ENCODE measurements at regions not wholly inside any gene's neighbourhood (a gene's known extent, or its start where the extent isn't known, plus 50 kb on each side); places are given as distances from the start of the nearest gene placed in this dataset.

DNA sequence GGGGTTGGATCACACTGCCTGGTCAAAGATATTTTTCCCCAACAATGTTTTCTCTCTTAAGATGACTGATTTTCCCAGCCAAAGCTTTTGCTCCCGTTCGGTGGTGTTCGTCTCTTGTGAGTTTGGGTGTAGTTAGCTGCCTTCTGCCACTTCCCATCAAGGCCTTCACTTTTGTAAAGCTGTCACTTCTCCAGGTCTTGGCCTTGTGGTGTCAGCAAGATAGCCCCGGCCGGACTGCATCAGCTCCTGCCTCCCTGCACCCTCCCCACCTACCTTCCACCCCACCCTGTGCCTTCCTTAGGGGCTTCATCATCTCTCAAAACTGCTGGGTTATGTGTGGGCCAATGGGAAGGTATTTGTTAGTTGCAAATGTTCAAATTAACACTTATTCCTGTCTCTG lies 228.9 kb downstream of the BCL11A start:
- DNase-seq (ENCODE audit: low read depth in 1 of 2, low spot score in 1 of 2) = no peak

DNA sequence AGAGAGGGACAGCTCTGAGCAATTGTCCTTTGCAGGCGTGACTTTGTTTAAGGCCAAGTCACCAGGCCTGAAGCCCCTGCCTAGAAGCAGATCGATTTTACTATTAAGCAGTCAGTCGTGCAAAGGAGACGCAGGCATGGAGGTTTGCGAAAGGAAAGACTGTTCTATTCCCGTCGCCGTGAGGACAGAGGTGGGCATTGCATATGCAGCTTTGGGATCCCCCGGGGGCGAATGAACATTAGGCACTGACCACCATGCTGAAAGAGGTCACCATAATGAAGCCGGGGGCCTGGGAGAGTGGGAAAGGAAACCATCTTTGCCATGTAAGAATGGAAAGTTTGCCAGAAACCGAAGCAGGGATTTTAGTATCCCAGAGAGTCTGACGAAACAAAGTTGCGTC lies 231.6 kb downstream of the BCL11A start:
- no peak for DNase-seq (ENCODE audit: low read depth in 1 of 2, low spot score in 1 of 2)

DNA sequence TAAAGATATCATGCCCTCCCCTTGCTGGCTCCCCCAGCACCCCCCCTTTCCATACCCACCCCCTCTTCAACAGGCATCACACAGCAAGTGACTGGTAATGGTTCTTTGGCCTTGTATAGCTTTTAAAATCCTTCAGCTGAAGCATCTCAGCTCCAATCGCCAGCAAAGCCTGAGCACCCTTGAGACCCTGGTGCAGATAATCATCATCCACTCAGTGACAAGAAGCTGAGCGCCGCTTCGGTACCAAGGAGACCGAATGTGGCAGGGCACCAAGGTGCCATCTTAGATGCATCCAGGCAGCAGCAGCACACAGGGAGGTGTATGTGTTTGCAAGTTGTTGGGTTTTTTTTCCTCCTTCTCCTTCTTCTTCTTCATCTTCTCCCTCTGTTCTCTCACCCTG lies 232.7 kb downstream of the BCL11A start:
- DNase-seq (ENCODE audit: low read depth in 1 of 2, low spot score in 1 of 2) = no peak

DNA sequence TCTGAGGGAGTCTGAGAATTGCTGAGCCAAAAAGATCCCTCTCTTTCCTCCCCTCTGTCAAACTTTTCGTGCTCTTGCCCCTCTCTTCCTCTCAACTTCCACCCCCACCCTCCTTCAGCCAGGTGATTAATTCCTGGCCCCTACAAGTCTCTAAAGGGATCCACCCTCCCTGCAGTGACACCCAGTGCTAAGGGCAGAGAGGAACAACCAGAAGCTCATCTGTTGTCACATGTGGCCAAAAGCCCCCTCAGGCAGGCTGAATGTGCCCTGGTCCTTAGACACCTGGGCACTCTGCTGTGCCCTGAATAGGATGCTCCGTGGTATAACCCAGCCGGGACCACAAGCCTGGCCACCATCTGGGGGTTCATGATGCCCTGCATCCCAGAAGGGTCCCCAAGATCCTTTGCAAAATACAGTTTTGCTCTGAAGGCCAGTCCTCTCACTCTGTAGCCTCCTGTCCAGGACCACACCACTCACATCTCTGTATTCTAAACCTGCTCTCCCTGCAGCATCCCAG lies 234.4 kb downstream of the BCL11A start:
- DNase-seq (ENCODE audit: low read depth in 1 of 2, low spot score in 1 of 2) = no peak

DNA sequence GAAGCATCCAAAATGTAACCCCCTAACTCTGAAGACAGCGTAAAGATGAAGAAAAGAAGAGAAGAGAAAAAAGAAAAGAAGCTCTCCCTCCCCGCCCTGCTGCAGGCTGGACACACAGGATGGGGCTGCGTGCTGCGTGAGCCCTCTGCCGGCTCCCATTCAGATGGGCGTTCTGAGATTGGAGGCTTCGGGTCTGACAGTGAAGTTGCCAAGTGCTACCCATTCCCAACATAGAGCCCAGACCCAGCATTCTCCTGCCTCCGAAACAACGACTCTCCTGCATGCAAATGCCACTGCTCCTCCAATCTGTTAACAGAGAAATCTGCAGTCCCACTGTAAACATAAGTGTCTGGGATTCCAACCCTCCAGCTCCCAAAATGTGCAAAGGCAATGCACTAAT lies 234.9 kb downstream of the BCL11A start:
- DNase-seq (ENCODE audit: low read depth in 1 of 2, low spot score in 1 of 2) = no peak

DNA sequence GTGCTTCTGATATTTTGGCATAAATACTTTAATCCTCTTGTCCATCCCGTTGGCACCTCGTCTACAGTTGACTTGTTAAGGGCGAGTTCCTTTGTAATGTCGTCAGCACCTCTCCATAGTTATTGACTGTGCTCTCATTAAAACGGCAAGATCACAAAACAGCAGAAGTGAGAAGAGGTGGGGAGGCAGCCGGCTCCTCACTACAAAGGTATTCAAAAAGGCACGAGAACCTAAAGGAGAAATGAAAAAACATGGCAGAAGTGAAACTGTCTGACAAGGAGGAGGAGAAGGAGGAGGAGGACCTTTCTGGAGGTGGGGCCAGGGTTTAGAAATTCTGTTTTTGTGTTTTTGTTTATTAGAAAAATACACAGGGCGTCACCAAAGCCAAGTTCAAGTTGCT lies 235.6 kb downstream of the BCL11A start:
- DNase-seq (ENCODE audit: low read depth in 1 of 2, low spot score in 1 of 2) = no peak

DNA sequence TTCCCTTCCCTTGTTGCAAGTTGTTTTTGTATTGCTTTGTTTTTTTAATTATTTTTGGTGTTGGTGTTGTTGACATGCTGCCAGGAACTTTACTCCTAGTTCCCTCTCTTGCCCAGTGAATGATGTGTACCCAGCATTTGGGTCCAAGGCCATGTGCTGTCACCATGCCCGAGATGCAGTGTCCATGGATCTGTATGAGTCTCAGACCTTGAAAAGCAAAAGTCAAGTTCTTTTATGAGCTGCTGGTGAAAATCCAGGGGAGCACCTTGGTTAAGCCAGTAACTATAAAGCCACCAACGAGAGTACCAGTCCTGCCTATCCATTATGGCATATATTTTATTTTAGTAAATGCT lies 236.4 kb downstream of the BCL11A start:
- no peak for DNase-seq (ENCODE audit: low read depth in 1 of 2, low spot score in 1 of 2)

DNA sequence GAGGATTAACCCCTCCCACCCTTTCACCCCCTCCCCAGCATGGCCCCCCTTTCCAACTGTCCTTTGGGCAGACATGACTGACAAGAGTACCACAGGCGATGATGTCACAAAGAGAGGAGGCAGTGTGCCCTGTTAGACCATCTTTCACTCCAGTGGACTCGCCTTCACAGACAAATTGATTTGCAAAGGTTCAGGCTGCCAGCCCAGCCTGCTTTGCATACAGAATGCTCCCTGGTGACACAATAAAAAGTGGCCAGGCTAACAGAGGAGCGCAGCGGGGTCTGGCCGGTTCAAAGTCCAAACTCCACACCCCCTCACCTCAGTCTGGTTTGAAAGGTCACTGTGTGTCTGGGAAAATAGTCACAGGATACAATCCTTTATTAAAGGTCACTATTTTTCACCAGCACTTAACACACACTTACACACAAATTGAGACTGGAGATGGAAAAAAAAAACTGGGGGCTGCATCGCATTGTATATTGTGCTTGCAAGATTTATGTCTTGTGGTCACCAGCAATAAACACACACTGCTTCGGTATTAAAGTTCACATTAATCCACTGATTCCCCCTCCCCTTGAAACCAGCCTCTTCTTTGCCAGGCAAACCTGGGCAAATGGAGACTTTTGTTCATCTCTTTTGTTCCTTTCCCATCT lies 236.9 kb downstream of the BCL11A start:
- DNase-seq (ENCODE audit: low read depth in 1 of 2, low spot score in 1 of 2) = no peak

DNA sequence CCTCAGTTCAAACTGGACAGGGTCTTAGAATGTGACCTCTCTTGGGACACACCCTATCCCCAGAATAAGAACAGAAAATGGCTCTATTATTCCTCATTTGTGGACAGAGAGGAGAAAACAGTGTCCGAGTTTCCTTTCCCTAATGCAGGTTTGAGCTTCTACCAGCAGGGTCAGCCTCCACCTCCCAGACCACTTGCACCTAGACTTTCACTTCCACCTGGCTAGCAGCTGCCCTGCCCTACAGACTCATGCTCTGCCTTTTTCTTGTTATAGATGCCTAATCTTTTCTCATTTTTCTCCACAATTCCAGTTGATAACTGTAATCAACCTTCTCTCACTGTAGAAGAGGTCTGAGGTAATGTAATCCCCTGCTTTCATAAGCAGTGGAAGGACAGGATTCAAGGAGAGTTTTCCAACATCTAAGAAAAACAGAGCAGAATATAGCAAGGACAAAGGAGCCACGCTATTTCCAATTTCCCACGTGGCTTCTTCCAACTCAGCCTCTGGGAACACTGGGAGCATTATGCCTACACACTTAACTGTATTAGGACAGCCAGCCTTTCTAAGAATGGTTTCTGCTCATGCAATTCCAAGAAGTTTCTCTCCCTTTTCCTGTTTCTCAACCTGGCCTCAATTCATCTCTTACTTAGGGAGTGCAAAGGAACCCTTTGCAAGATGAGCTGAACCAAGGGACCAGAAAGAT lies 239.8 kb downstream of the BCL11A start:
- no peak for DNase-seq (ENCODE audit: low read depth in 1 of 2, low spot score in 1 of 2)

DNA sequence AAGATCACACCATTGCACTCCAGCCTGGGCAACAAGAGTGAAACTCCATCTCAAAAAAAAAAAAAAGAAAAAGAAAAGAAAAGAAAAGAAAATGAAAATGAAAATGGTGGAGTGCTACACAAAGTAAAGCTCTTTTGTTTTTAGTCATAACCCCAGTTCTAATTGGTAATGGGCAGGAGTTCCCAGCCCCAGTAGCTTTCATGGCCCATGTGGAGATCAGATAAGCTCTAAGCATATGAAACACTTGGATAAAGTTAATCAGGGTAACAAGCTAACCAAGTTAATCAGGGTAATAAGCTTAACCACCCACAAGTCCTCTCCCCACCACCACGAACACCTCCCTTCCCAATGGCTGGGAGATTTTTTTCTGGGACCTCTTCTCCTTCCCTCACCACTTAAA lies 240.8 kb downstream of the BCL11A start:
- DNase-seq (ENCODE audit: low read depth in 1 of 2, low spot score in 1 of 2) = no peak

DNA sequence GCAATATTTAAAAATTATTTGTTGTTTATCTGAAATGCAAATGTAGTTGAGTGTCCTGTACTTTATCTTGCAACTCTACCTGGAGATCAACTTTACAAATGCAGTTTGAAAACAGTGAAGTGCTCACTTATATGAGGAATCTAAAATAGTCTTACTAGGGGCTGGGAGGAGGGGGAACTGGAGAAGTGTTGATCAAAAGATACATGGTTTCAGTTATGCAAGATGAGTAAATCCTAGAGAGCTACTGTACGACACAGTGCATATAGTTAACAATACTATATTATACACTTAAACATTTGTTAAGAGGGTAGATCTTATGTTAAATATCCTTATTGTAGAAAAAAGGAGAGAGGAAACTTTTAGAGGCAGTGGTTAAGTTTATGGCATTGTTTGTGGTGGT lies 241.9 kb downstream of the BCL11A start:
- no peak for DNase-seq (ENCODE audit: low read depth in 1 of 2, low spot score in 1 of 2)

DNA sequence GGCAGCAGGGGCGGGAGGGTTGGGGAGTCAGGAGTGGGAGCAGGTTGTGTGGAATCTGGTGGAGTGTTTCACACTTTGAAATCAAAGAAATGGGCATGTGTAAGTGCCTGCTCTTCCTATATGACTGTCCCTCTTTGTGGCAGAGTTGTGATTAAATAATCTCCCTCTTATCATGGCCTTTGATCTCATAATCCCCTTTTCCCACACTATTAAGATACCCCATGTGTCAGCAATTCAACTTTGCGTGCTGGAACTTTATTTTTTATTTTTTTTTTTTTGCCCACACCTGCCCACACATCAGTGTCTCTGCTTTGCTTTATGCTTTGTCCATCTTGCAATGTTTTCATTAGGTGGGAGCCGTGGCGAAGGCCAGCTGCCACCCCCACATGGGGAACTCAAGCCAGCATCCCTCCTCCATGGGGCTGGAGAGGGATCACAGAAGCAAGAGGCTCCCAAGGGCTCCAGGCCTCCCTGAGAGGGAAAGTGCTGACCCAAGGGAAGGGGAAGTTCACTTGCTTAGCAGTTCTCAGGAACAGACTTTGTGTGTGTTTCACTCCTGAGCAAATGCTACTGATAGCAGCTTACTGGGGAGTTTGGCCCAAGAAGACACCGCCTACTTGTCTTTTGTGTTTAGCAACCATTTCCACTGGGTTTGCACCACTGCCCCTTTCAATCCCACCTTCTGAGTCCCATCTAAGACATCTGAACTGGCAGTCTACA lies 243.4 kb downstream of the BCL11A start:
- DNase-seq (ENCODE audit: low read depth in 1 of 2, low spot score in 1 of 2) = no peak

DNA sequence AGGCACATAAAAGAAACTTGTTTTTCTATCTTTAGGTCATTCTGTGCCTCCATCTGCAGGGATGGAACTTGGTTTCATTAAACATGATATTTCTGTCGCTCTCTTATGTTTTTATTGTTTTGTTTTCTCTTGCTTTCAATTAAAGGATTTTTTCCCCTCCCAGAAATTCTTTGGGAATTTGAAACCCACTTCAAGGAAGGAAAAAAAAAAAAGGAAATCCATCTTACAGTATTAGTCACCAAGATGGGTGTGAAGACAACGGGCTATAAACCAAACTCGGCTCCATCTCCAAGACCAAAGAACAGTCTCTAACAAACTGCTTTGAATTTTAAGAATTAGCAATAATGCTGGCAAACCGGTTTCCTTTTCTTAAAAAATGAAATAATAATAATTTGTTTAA lies 244.1 kb downstream of the BCL11A start:
- DNase-seq (ENCODE audit: low read depth in 1 of 2, low spot score in 1 of 2) = no peak

DNA sequence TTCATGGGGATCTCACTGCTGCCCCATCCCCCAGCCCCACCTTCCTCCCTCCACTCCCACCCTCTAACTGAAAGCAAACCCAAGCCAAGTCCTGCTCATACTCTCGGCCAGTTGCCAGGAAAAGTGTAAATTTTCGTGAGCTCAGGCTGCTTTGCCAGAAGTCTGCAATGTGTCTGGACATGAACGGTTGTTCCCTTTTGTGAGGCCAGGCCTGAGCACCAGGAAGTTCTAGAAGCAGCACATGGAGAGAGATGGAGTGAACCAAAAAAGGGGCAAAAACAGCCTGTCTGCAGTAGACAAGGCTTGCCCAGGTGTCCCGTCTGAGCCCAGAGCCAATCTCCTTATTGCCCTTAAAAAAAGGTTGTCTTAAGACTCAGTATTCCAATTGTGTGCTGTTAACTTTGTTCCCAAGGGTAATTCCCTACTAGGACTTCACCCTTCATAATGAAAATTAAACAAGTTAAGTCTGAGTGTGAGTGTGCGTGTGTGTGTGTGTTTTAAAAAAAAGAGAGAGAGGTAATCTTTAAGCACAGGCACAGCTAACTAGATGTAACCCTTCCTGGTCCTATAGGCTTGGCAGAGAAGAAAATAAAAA lies 247.1 kb downstream of the BCL11A start:
- no peak for DNase-seq (ENCODE audit: low read depth in 1 of 2, low spot score in 1 of 2)

DNA sequence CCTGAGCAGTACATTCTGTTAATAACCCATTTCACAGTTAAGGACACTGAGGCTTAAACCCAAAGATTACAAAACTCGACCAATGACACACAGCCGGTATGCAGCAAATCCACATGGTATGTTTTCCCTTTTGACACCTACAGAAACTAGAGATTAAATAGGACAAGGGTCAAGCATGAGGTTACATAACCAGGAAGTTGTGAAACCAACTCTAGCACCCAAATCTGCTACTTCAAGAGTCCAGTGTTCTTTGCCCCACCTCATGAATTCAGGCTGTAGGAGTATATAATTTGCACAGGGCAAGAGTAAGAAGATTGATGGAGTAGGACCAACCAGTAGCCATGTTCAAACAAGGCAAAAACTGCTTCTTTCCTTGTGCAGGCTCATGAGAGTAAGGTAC lies 249.8 kb downstream of the BCL11A start:
- no peak for DNase-seq (ENCODE audit: low read depth in 1 of 2, low spot score in 1 of 2)

DNA sequence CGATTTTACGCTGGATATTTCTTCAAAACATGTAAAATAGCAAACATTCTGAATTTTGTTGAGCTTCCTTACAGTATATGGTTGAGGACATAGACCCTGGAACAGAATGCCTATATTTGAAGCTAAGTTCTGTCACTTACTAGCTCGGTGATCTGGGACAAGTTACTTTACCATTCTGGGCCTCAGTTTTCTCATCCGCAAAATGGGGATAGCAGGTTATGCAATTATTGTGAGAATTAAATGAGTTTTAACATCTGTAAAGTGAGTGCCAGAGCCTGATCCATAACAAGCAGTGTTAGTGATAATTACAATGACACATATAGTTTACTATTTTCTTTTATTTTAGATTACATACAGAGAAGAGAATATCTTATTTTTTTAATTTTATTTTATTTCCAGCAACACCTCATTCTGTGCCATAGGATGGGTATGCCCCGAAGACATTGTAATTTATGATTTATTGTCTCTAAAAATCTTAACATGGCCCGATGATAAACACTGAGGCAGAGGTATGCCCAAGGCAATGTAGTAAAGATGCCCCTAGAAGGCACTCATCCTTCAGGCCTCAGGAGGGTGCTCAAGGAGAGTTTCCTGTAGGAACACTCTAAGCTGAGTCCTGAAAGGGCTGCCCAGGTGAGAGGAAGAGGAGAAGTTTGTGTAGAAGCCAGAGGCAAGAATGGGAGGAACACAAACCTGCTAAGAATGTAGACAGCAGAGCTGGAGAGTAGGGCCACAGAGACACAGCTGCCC lies 250.9 kb downstream of the BCL11A start:
- DNase-seq (ENCODE audit: low read depth in 1 of 2, low spot score in 1 of 2) = no peak

DNA sequence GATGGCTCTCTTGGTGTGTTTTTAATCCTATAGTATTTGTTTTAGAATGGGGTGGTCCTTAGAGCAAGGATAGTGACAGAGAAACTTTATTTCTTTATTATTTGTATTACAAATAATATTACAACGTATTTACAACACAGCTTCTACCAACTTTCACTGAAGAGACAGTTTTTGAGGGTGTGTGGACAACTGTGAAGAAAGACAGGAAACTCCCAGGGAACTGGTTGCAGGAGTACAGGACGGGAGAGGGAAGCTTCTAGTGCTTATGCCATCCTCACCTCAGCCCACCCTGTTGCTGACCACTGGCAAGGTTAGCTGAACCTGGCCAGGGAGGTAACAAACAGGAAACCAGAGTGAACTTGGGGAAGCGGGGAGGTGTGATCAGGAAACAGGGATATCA lies 251.7 kb downstream of the BCL11A start:
- DNase-seq (ENCODE audit: low read depth in 1 of 2, low spot score in 1 of 2) = no peak

DNA sequence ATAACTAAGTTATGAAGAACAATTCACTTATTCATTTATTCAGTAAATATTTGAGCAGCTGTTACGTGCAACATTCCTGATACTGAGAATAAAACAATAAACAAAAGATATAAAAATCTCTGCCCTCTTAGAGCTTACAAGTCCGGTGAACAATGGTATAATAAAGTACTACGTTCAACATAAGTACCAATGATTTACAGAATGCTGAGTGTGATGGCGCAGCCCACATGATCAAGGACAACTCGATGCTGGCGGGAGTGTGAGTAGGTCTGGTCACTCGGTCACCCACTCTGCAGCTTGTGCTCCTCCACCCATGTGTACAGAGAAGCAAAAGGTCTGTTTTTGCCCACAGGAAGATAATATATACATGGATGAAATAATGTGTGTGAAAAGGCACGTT lies 254.3 kb downstream of the BCL11A start:
- no peak for DNase-seq (ENCODE audit: low read depth in 1 of 2, low spot score in 1 of 2)

DNA sequence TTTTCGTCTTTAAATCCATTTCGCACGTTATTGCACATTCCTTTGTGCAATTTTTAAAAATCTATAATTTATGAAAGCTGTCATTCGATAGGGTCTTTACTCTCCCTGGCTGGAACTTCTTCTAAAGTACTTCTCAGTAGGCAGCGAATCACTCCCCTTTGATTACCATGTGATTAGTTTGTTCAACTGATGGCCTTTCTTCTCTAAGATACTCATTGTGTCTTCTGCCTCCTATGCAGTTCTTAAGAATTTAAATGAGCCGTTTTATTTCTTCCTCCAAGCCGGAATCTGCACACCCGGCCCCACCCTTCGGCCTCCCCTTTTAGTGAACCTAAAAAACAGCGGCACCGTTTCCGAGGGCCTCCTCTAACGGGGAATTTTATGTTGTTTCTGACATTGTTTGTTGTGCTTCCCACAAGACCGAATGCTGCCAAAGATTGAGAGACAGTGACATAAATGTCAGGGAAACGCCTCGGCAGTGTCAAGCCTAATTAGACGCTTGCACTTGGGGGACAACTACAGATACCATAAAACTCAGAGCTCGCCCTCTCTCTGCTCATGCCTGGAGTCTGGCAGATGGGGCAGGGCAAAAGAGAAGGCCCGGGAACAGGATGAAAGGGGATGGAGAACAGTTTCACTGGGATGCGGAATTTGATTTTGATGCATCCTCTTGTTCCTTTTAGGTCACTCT lies 255.3 kb downstream of the BCL11A start:
- DNase-seq (ENCODE audit: low read depth in 1 of 2, low spot score in 1 of 2) = no peak

DNA sequence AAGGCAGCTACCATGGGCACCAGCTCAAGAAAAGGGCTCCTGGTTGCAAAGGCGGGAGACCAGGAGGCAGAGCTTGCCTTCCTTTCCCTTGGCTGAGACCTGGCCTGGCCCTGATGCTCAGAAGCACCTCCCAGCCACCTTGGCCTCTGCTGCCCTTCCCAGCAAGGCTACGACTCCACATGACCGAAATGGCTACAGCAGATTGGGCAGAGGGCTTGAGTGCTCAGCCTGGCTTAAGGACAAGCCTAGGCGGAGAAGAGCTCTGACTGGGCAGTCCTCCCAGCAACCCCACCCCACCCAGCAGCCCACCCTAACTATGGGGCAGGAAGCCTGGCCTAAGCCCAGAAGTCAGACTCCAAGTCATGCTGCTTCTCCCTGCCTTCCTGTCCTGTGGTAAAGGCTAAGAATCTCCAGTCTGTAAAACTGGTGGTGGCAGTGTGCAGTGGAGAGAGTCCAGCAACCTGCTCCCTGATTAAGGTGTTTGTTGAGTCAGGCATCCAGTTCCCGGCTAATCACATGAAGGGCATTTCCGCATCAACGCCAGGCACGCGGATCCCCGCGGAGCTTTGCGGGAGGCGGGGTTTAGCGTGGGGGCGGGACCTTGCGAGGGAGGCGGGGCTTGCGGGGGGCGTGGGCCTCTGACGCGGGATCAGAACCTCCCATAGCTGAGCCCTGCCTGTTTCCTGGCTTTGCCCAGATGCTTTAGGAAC lies 256.0 kb downstream of the BCL11A start:
- DNase-seq (ENCODE audit: low read depth in 1 of 2, low spot score in 1 of 2) = no peak

All from stimulated activated CD4-positive, alpha-beta T cell treated with anti-CD3 and anti-CD28 coated beads, Interleukin-15, amount 100 ng/mL, for 1 hour (primary cell).